AG10803 (cell line): ENCODE measurements at regions not wholly inside any gene's neighbourhood (a gene's known extent, or its start where the extent isn't known, plus 50 kb on each side); places are given as distances from the start of the nearest gene placed in this dataset.

ENCODE experiments used
- DNase-seq: peaks from one replicate; pipeline ENCODE4 v3.0.0; 2010; ENCODE audit warnings: low read depth
- H3K4me3 ChIP-seq: 2 replicates; pipeline ENCODE4 v1.5.1; 2011; ENCODE audit warnings: mild to moderate bottlenecking, low read length, control low read depth
- CTCF ChIP-seq: conservative IDR thresholded peaks from 2 replicates; pipeline ENCODE4 v1.5.1; 2011; ENCODE audit warnings: mild to moderate bottlenecking, low read length, control low read depth, inconsistent platforms

GRCh38 chr11:29484548-29484947 lies 532.3 kb downstream of the KCNA4 start:
- no peak for DNase-seq
- H3K4me3 ChIP-seq: no peak overlapping the region
- no peak for TF ChIP-seq CTCF

GRCh38 chr11:29483831-29484230 lies 533.0 kb downstream of the KCNA4 start:
- TF ChIP-seq CTCF: no peak
- DNase-seq: no peak
- H3K4me3 ChIP-seq: no peak overlapping the region

- DNase-seq: no peak
- no peak for TF ChIP-seq CTCF
Observed at GRCh38 chr11:29482510-29482909, 534.3 kb downstream of the KCNA4 start.

GRCh38 chr11:29481738-29482137 lies 535.1 kb downstream of the KCNA4 start:
- H3K4me3 ChIP-seq: no peak overlapping the region
- no peak for TF ChIP-seq CTCF
- no peak for DNase-seq

More at GRCh38 chr11:29482510-29482909, 534.3 kb downstream of the KCNA4 start:
- H3K4me3 ChIP-seq: no peak overlapping the region

GRCh38 chr11:29480981-29481380 lies 535.8 kb downstream of the KCNA4 start:
- TF ChIP-seq CTCF: no peak
- no peak overlapping the region for H3K4me3 ChIP-seq
- no peak for DNase-seq

GRCh38 chr11:29458252-29458651 lies 558.6 kb downstream of the KCNA4 start:
- DNase-seq: no peak
- TF ChIP-seq CTCF: no peak

GRCh38 chr11:29452146-29452545 lies 564.7 kb downstream of the KCNA4 start:
- H3K4me3 ChIP-seq: no peak overlapping the region

More at GRCh38 chr11:29458252-29458651, 558.6 kb downstream of the KCNA4 start:
- no peak overlapping the region for H3K4me3 ChIP-seq

More at GRCh38 chr11:29452146-29452545, 564.7 kb downstream of the KCNA4 start:
- DNase-seq: peak; percentile 60
- TF ChIP-seq CTCF: no peak
